ENCODE measurements at regions not wholly inside any gene's neighbourhood (a gene's known extent, or its start where the extent isn't known, plus 50 kb on each side); places are given as distances from the start of the nearest gene placed in this dataset.
"Not testable (repeated sequence)": the region's sequence is repeated elsewhere in the genome, so short reads cannot be mapped to it uniquely, and the experiment has no call there.

DNA sequence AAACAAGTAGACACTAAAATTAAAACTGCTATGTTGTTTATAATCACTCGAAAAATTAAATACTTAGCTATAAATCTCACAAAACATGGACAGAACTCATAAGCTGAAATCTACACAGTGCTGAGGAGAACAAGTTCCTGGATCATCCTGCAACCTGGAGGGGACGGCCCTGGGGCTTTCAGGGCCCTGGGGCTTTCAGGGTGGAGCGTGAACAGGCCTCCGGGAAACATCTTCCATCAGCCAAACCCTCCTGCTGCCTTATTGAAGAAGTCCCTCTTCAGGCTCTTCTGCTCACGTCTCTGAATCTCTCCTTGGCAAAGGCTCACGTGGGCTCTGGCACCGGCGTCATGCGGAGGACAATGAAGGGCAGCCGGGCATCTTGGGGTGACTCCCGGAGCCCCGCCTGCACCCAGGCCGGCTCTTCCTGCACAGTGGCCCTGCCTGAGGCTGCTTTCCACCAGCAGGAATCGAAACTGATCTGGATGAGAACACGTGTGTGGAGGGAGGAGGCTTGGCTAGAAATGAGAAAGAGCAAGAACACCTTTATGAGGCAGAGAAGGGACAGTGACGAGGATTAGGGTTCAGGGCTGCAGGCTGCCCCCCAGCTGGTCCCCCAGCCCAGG lies 127.3 kb downstream of the CDRT15L2 start:
- DNase-seq (ENCODE audit: insufficient read length) (no peak), FAIRE-seq (no peak)
- TF ChIP-seq TAF1 (IDR thresholded peaks at IDR 0.05; ENCODE audit: borderline replicate concordance, low read depth, low read length) (no peak), POLR2AphosphoS5 (IDR thresholded peaks at IDR 0.05; ENCODE audit: low read depth, low read length) (no peak), POLR2A (IDR thresholded peaks at IDR 0.05; ENCODE audit: low read depth, low read length) (no peak)

GRCh38 chr17:20708821-20709220 lies 129.3 kb downstream of the CDRT15L2 start:
- DNase-seq (ENCODE audit: insufficient read length); FAIRE-seq: not testable (repeated sequence)

GRCh38 chr17:20716481-20716880 lies 137.0 kb downstream of the CDRT15L2 start:
- not testable (repeated sequence) for DNase-seq (ENCODE audit: insufficient read length); FAIRE-seq

DNA sequence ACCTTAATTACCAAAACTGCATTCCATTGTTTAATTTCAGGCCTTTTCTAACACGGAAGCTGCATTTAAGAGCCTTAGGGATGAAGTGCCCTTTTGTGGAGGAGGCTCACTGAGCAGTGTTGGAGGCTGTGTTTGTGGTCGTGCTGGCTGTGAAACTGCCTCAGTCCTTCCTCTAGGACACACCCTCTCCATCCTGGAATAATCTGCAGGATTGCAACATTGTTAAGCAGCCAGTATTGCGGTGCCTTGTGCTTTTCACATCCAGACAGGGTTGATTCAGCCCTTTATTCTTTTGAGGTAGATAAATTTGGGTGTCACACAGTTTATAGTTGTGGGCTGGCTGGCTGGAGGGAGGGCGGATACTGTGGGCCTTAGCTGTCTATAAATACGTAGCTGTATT lies 141.6 kb downstream of the CDRT15L2 start:
- FAIRE-seq (no peak), DNase-seq (ENCODE audit: insufficient read length) (no peak)
- no peak for TF ChIP-seq POLR2AphosphoS5 (IDR thresholded peaks at IDR 0.05; ENCODE audit: low read depth, low read length)
- no peak for TF ChIP-seq TAF1 (IDR thresholded peaks at IDR 0.05; ENCODE audit: borderline replicate concordance, low read depth, low read length)
- TF ChIP-seq POLR2A (IDR thresholded peaks at IDR 0.05; ENCODE audit: low read depth, low read length) = no peak

- not testable (repeated sequence) for FAIRE-seq; DNase-seq (ENCODE audit: insufficient read length)
Measured at GRCh38 chr17:20724391-20724790, 144.9 kb downstream of the CDRT15L2 start.

- FAIRE-seq; DNase-seq (ENCODE audit: insufficient read length): not testable (repeated sequence)
Measured at GRCh38 chr17:20727201-20727600, 147.7 kb downstream of the CDRT15L2 start.

DNA sequence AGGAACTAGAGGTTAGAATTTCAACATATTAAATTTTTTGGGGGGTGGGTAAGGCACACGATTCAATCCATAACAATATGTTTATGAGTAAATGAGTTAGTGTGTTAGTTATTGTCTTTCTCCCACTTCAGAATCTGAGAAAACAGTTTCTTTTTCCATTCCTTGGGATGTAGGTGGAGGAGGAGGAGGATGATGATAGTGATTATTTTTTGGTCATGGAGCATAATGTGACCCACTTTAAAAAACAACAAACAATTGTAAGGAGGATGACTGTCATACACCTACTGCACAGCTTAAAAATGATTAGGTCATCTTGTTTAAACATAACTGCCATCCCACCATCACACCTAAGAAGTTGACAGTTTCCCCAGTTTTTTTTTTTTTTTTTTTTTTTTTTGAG lies 148.7 kb downstream of the CDRT15L2 start:
- TF ChIP-seq POLR2AphosphoS5 (IDR thresholded peaks at IDR 0.05; ENCODE audit: low read depth, low read length) (no peak), TAF1 (IDR thresholded peaks at IDR 0.05; ENCODE audit: borderline replicate concordance, low read depth, low read length) (no peak), POLR2A (IDR thresholded peaks at IDR 0.05; ENCODE audit: low read depth, low read length) (no peak)
- FAIRE-seq (no peak), DNase-seq (ENCODE audit: insufficient read length) (no peak)

DNA sequence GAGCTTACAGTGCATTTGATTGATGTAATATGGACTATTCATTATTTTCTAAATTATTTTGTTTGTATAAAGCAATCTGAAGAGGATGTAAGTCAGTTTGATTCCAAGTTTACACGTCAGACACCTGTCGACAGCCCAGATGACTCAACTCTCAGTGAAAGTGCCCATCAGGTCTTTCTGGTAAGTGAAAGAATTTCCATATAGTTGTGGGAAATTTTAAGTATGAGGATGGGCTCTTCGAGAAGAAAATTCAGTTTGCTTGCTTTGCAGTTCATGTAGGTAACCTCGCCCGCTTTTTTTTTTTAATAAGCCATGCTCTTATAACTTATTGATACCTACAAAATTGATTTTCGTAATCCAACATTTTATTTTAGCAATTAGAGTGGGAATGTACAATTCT lies 151.6 kb downstream of the CDRT15L2 start:
- not testable (repeated sequence) for DNase-seq (ENCODE audit: insufficient read length); FAIRE-seq

DNA sequence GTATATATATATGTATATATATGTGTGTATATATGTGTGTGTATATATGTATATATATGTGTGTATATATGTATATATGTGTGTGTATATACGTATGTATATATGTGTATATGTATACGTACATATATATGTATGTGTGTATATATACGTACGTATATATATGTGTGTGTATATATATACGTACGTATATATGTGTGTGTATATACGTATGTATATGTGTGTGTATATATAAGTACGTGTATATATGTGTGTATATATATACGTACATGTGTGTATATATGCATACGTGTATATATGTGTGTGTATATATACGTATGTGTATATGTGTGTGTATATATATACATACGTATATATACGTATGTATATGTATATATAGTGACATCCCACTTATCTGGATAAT lies 154.4 kb downstream of the CDRT15L2 start:
- TF ChIP-seq TAF1 (IDR thresholded peaks at IDR 0.05; ENCODE audit: borderline replicate concordance, low read depth, low read length) (no peak), POLR2AphosphoS5 (IDR thresholded peaks at IDR 0.05; ENCODE audit: low read depth, low read length) (no peak), POLR2A (IDR thresholded peaks at IDR 0.05; ENCODE audit: low read depth, low read length) (no peak)
- FAIRE-seq (no peak), DNase-seq (ENCODE audit: insufficient read length) (no peak)

GRCh38 chr17:20735796-20736195 lies 156.3 kb downstream of the CDRT15L2 start:
- no peak for DNase-seq (ENCODE audit: insufficient read length)
- no peak for TF ChIP-seq TAF1 (IDR thresholded peaks at IDR 0.05; ENCODE audit: borderline replicate concordance, low read depth, low read length)
- FAIRE-seq = no peak

DNA sequence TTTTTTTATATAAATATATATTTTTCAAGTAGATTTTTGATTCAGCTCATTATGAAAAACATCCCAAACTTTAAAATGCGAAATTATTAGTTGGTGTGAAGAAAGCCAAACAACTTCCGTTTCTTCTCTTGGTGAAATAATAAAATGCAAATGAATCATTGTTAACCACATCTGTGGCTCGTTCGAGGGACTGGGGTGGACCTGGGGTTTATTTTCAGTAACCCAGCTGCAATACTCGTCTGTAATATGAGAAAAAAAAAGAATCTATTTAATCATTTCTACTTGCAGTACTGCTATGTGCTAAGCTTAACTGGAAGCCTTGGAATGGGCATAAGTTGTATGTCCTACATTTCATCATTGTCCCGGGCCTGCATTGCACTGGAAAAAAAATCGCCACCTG lies 158.1 kb downstream of the CDRT15L2 start:
- not testable (repeated sequence) for FAIRE-seq

GRCh38 chr17:20771104-20771503 lies 191.6 kb downstream of the CDRT15L2 start:
- TF ChIP-seq POLR2AphosphoS5 (IDR thresholded peaks at IDR 0.05; ENCODE audit: low read depth, low read length) = no peak
- no peak for TF ChIP-seq TAF1 (IDR thresholded peaks at IDR 0.05; ENCODE audit: borderline replicate concordance, low read depth, low read length)
- TF ChIP-seq POLR2A (IDR thresholded peaks at IDR 0.05; ENCODE audit: low read depth, low read length) = no peak
- FAIRE-seq = no peak
- DNase-seq (ENCODE audit: insufficient read length) = no peak

More for the DNA sequence above, 158.1 kb downstream of the CDRT15L2 start:
- not testable (repeated sequence) for DNase-seq (ENCODE audit: insufficient read length)

GRCh38 chr17:20774472-20775135 lies 195.1 kb downstream of the CDRT15L2 start:
- no peak for DNase-seq (ENCODE audit: insufficient read length)
- TF ChIP-seq TAF1 (IDR thresholded peaks at IDR 0.05; ENCODE audit: borderline replicate concordance, low read depth, low read length) (no peak), POLR2AphosphoS5 (IDR thresholded peaks at IDR 0.05; ENCODE audit: low read depth, low read length) (no peak), POLR2A (IDR thresholded peaks at IDR 0.05; ENCODE audit: low read depth, low read length) (no peak)
- FAIRE-seq = no peak

- no peak for TF ChIP-seq POLR2AphosphoS5 (IDR thresholded peaks at IDR 0.05; ENCODE audit: low read depth, low read length)
- no peak for TF ChIP-seq POLR2A (IDR thresholded peaks at IDR 0.05; ENCODE audit: low read depth, low read length)
- TF ChIP-seq TAF1 (IDR thresholded peaks at IDR 0.05; ENCODE audit: borderline replicate concordance, low read depth, low read length) = no peak
- DNase-seq (ENCODE audit: insufficient read length) (no peak), FAIRE-seq (no peak)
Measured at GRCh38 chr17:20775331-20775730, 195.8 kb downstream of the CDRT15L2 start.
